GM23338 (cell line): ENCODE measurements at regions not wholly inside any gene's neighbourhood (a gene's known extent, or its start where the extent isn't known, plus 50 kb on each side); places are given as distances from the start of the nearest gene placed in this dataset.

Experiments used
- EZH2 ChIP-seq: fragments of 200-600 bp; sonication (generic); IDR thresholded peaks from one replicate; pipeline ENCODE4 v1.8.0; 2017; ENCODE audit warnings: antibody characterized with exemption, mild to moderate bottlenecking, low read depth; ENCODE audit not compliant: unreplicated experiment
- EZH2phosphoT487 ChIP-seq: fragments of 200-600 bp; sonication (generic); IDR thresholded peaks from one replicate; pipeline ENCODE4 v1.8.1; 2018; ENCODE audit warnings: antibody characterized with exemption; ENCODE audit not compliant: unreplicated experiment
- NANOG ChIP-seq: IDR thresholded peaks from 2 replicates; pipeline ENCODE4 v1.6.1; 2016; ENCODE audit warnings: antibody characterized with exemption, borderline replicate concordance
- POLR2AphosphoS5 ChIP-seq: IDR thresholded peaks from 2 replicates; pipeline ENCODE4 v1.6.1; 2016; ENCODE audit warnings: antibody characterized with exemption, low read depth
- ZNF331 ChIP-seq: fragments of 250-450 bp; sonication (Bioruptor Pico); IDR thresholded peaks from 2 replicates; pipeline ENCODE4 v1.5.0; 2020; ENCODE audit warnings: low read depth, mild to moderate bottlenecking, moderate library complexity
- TF ChIP-seq, protein P1 (sequence below), 2 experiments: fragments of 200-600 bp in 1 of 2; sonication (generic) in 1 of 2; conservative IDR thresholded peaks; 2 replicates each; pipeline versions ENCODE4 v1.5.1 to v1.6.1; 2016 to 2017; ENCODE audit warnings: antibody characterized with exemption in 2 of 2, low read depth in 2 of 2, mild to moderate bottlenecking in 2 of 2, moderate library complexity in 1 of 2
- TF ChIP-seq, protein P2 (sequence below): IDR thresholded peaks from one replicate; pipeline ENCODE4 v1.6.1; 2018; ENCODE audit warnings: antibody characterized with exemption; ENCODE audit not compliant: unreplicated experiment

DNA sequence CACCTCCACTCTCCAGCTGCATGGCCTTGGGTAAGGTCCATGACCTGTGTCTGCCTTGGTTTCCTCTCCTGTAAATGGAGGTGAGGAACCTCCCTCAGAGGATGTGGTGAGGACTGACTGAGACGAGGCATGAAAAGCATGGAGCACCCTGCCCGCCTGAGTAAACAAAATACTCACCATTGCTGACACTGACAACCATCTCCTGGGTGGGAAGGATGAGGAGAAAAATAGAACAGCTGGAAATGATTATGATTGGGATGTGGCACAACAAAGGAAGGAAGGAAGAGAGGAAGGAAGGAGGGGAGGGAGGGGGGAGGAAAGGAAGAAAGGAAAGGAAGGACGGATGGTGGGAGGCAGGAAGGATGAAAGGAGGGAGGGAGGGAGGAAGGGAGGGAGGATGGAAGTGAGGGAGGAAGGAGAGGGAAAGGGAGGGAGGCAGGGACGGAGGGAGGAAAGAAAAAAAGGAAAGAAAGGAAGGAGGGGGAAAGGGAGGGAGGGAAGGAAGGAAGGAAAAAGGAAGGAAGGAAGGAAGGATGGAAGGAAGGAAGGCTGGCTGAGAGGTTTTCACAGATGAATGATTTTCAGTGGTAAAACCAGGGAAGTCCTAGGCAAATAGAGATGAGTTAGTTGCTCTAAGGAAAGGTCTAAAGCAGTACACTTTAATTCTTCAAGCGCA is 276.5 kb upstream of the XYLT1 start:
- TF ChIP-seq EZH2, result no peak
- TF ChIP-seq, protein P1, sequence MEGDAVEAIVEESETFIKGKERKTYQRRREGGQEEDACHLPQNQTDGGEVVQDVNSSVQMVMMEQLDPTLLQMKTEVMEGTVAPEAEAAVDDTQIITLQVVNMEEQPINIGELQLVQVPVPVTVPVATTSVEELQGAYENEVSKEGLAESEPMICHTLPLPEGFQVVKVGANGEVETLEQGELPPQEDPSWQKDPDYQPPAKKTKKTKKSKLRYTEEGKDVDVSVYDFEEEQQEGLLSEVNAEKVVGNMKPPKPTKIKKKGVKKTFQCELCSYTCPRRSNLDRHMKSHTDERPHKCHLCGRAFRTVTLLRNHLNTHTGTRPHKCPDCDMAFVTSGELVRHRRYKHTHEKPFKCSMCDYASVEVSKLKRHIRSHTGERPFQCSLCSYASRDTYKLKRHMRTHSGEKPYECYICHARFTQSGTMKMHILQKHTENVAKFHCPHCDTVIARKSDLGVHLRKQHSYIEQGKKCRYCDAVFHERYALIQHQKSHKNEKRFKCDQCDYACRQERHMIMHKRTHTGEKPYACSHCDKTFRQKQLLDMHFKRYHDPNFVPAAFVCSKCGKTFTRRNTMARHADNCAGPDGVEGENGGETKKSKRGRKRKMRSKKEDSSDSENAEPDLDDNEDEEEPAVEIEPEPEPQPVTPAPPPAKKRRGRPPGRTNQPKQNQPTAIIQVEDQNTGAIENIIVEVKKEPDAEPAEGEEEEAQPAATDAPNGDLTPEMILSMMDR (conservative IDR thresholded peaks at IDR 0.05; ENCODE audit: low read depth in 2 of 2), result no peak
- no peak for TF ChIP-seq NANOG
- no peak for TF ChIP-seq ZNF331 (CRISPR knock-in tag)
- TF ChIP-seq, protein P2, sequence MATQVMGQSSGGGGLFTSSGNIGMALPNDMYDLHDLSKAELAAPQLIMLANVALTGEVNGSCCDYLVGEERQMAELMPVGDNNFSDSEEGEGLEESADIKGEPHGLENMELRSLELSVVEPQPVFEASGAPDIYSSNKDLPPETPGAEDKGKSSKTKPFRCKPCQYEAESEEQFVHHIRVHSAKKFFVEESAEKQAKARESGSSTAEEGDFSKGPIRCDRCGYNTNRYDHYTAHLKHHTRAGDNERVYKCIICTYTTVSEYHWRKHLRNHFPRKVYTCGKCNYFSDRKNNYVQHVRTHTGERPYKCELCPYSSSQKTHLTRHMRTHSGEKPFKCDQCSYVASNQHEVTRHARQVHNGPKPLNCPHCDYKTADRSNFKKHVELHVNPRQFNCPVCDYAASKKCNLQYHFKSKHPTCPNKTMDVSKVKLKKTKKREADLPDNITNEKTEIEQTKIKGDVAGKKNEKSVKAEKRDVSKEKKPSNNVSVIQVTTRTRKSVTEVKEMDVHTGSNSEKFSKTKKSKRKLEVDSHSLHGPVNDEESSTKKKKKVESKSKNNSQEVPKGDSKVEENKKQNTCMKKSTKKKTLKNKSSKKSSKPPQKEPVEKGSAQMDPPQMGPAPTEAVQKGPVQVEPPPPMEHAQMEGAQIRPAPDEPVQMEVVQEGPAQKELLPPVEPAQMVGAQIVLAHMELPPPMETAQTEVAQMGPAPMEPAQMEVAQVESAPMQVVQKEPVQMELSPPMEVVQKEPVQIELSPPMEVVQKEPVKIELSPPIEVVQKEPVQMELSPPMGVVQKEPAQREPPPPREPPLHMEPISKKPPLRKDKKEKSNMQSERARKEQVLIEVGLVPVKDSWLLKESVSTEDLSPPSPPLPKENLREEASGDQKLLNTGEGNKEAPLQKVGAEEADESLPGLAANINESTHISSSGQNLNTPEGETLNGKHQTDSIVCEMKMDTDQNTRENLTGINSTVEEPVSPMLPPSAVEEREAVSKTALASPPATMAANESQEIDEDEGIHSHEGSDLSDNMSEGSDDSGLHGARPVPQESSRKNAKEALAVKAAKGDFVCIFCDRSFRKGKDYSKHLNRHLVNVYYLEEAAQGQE, result no peak
- TF ChIP-seq POLR2AphosphoS5, result no peak
- TF ChIP-seq EZH2phosphoT487, result no peak
